ENCODE measurements at regions not wholly inside any gene's neighbourhood (a gene's known extent, or its start where the extent isn't known, plus 50 kb on each side); places are given as distances from the start of the nearest gene placed in this dataset.
"Not testable (repeated sequence)": the region's sequence is repeated elsewhere in the genome, so short reads cannot be mapped to it uniquely, and the experiment has no call there.

DNA sequence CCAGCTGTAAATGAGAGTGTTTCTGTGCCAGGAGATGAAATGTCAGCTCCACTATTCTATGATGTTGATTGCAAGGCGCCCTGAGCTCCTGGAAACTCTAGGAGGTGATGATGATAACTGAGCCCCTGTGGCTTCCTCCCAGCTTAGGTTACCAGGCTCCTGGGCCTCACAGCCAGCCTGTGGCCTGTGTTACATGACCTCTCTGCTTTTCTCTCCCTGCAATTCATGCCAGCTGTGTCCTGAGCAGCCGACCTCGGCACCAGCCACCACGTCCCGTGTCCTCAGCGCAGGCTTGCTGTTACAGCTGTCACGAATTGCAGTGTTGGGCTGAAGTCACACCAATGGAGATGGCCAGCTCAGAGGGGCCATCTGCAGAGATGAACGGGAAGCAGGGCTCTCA is 110.2 kb upstream of the MTLN start:
- not testable (repeated sequence) for TF ChIP-seq TAF1 (IDR thresholded peaks at IDR 0.05; ENCODE audit: borderline replicate concordance, low read depth, low read length); POLR2AphosphoS5 (IDR thresholded peaks at IDR 0.05; ENCODE audit: low read depth, low read length); POLR2A (IDR thresholded peaks at IDR 0.05; ENCODE audit: low read depth, low read length)

All from GM12892 (cell line).